GM06990 (cell line): ENCODE measurements at regions not wholly inside any gene's neighbourhood (a gene's known extent, or its start where the extent isn't known, plus 50 kb on each side); places are given as distances from the start of the nearest gene placed in this dataset.

Experiments used
- DNase-seq: peaks from one replicate; pipeline ENCODE4 v3.0.0-alpha.2; 2011; ENCODE audit not compliant: insufficient read length; ENCODE audit errors: extremely low read depth
- H3K27me3 ChIP-seq: replicated peaks from 2 replicates; pipeline ENCODE4 v1.6.0; 2011; ENCODE audit warnings: low read length; ENCODE audit not compliant: control insufficient read depth, insufficient read depth
- H3K36me3 ChIP-seq: 2 replicates; pipeline ENCODE4 v1.5.1; 2011; ENCODE audit warnings: low read length; ENCODE audit not compliant: control insufficient read depth, insufficient read depth
- H3K4me3 ChIP-seq: replicated peaks from 2 replicates; pipeline ENCODE4 v1.5.1; 2011; ENCODE audit warnings: low read depth, mild to moderate bottlenecking, control low read depth, low read length
- TF ChIP-seq, protein P1 (sequence below): IDR thresholded peaks from 2 replicates; pipeline ENCODE4 v1.5.1; 2011; ENCODE audit warnings: low read length, control low read depth, mild to moderate bottlenecking, inconsistent platforms; ENCODE audit not compliant: insufficient read depth, poor library complexity, severe bottlenecking

- Histone ChIP-seq H3K36me3 (no peaks in the 10 kb centered on the region), H3K4me3 (no peak overlapping the region), H3K27me3 (no peaks in the 10 kb centered on the region)
- DNase-seq = no peak
- TF ChIP-seq, protein P1, sequence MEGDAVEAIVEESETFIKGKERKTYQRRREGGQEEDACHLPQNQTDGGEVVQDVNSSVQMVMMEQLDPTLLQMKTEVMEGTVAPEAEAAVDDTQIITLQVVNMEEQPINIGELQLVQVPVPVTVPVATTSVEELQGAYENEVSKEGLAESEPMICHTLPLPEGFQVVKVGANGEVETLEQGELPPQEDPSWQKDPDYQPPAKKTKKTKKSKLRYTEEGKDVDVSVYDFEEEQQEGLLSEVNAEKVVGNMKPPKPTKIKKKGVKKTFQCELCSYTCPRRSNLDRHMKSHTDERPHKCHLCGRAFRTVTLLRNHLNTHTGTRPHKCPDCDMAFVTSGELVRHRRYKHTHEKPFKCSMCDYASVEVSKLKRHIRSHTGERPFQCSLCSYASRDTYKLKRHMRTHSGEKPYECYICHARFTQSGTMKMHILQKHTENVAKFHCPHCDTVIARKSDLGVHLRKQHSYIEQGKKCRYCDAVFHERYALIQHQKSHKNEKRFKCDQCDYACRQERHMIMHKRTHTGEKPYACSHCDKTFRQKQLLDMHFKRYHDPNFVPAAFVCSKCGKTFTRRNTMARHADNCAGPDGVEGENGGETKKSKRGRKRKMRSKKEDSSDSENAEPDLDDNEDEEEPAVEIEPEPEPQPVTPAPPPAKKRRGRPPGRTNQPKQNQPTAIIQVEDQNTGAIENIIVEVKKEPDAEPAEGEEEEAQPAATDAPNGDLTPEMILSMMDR = no peak
Measured at GRCh38 chr9:109904666-109905065, 124.7 kb downstream of the PALM2AKAP2 start.

- TF ChIP-seq, protein P1 = no peak
- Histone ChIP-seq H3K36me3 (no peaks in the 10 kb centered on the region), H3K4me3 (no peak overlapping the region), H3K27me3 (no peaks in the 10 kb centered on the region)
- DNase-seq = no peak
Measured at GRCh38 chr9:109905472-109905871, 125.5 kb downstream of the PALM2AKAP2 start.

GRCh38 chr9:109906766-109907382 lies 126.9 kb downstream of the PALM2AKAP2 start:
- H3K4me3 ChIP-seq = no peak overlapping the region
- no peak for DNase-seq
- TF ChIP-seq, protein P1 = peak; percentile 33

GRCh38 chr9:109907400-109907799 lies 127.4 kb downstream of the PALM2AKAP2 start:
- no peaks in the 10 kb centered on the region for H3K27me3 ChIP-seq
- H3K4me3 ChIP-seq = no peak overlapping the region
- TF ChIP-seq, protein P1 = no peak
- no peaks in the 10 kb centered on the region for H3K36me3 ChIP-seq
- DNase-seq = peak; percentile 60

More at GRCh38 chr9:109906766-109907382, 126.9 kb downstream of the PALM2AKAP2 start:
- H3K27me3 ChIP-seq = no peaks in the 10 kb centered on the region
- no peaks in the 10 kb centered on the region for H3K36me3 ChIP-seq

DNA sequence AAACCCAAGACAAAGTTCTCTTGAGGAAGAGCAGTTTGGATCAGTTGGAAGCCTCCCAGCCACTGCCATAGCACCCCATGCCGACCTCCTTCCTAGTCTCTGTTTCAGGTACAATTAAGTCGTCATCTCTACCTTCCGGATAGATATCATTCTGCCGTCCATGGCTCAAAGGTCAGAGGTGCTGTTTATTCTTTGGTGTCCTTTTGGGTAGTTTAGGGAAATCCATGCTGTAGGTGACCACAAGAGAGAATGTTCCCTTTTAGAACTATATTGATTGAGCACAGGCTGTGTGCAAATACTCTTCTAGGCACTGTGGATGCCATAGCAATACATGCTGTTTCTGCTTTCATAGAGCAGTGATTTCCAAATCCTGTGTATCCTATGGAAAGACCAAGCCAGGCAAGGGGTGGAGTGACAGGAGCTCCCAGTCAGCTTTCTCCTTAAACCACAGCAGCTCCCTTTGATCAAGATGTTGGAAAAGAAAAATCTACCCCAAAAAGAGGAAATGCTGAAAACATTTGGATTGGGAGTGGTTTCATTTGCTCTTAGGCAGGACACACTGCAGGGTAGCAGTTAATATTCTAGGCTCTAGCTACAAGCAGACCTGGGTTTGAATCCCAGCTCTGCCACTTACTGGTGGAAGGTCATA lies 127.9 kb downstream of the PALM2AKAP2 start:
- H3K4me3 ChIP-seq = no peak overlapping the region
- no peak for DNase-seq
- TF ChIP-seq, protein P1 = no peak
- H3K36me3 ChIP-seq = no peaks in the 10 kb centered on the region
- no peaks in the 10 kb centered on the region for H3K27me3 ChIP-seq
